MCF 10A (cell line): ENCODE measurements at regions not wholly inside any gene's neighbourhood (a gene's known extent, or its start where the extent isn't known, plus 50 kb on each side); places are given as distances from the start of the nearest gene placed in this dataset.

ENCODE experiments used
- BruUV-seq: library from RNA; stranded (reverse); fragments of 400-500 nt; replicated peaks from 2 replicates; lab custom pipeline; 2021; lab: Mats Ljungman, UMichigan
- CTCF ChIA-PET: fragments of 300-600 bp; sonication (Branson Sonifier 250); formaldehyde crosslinking; extraction: SDS; loops from one replicate; lab custom pipeline; 2021; ENCODE audit warnings: antibody characterized with exemption, inconsistent platforms; lab: Yijun Ruan, JAX
- POLR2A ChIA-PET: fragments of 300-600, 350-650 bp; sonication (Branson Sonifier 250); formaldehyde crosslinking; extraction: SDS; loops from one replicate; lab custom pipeline; 2020; ENCODE audit warnings: antibody characterized with exemption, inconsistent platforms; lab: Yijun Ruan, JAX
- DNase-seq: peaks from one replicate; pipeline ENCODE4 v3.0.0-alpha.2; 2018; ENCODE audit not compliant: unreplicated experiment
- H3K27ac Mint-ChIP-seq: one replicate; pipeline ENCODE4 v1.8.0; 2022; ENCODE audit warnings: mild to moderate bottlenecking, low read depth, mixed read lengths; ENCODE audit not compliant: unreplicated experiment
- H3K27me3 Mint-ChIP-seq: one replicate; pipeline ENCODE4 v1.8.0; 2022; ENCODE audit warnings: mixed read lengths; ENCODE audit not compliant: insufficient read depth, unreplicated experiment
- H3K36me3 Mint-ChIP-seq: one replicate; pipeline ENCODE4 v1.8.0; 2022; ENCODE audit warnings: mild to moderate bottlenecking, moderate library complexity, mixed read lengths; ENCODE audit not compliant: insufficient read depth, unreplicated experiment
- H3K4me1 Mint-ChIP-seq: one replicate; pipeline ENCODE4 v1.8.0; 2022; ENCODE audit warnings: mixed read lengths; ENCODE audit not compliant: insufficient read depth, unreplicated experiment
- H3K4me3 Mint-ChIP-seq: one replicate; pipeline ENCODE4 v1.8.0; 2022; ENCODE audit warnings: mild to moderate bottlenecking, moderate library complexity, mixed read lengths; ENCODE audit not compliant: unreplicated experiment
- H3K9me3 Mint-ChIP-seq: one replicate; pipeline ENCODE4 v1.8.0; 2022; ENCODE audit warnings: mixed read lengths; ENCODE audit not compliant: unreplicated experiment
- intact Hi-C: fragments of 100-400 bp; cut with micrococcal nuclease; formaldehyde crosslinking; loops from 2 replicates; pipeline ENCODE4 v1.14.1; 2022
- TF ChIP-seq, protein P1 (sequence below): fragments of 200-600 bp; IDR thresholded peaks from one replicate; pipeline ENCODE4 v1.8.0; 2022; ENCODE audit warnings: antibody characterized with exemption, mild to moderate bottlenecking; ENCODE audit not compliant: unreplicated experiment

- ChIA-PET POLR2A (no interaction called here), CTCF (interaction anchor here (0.5 to 6.7 kb wide), 6 partner anchors 9 to 192 kb away, joined by 3 to 56 read pairs (median 4); no protein-coding TSS in a partner anchor)
- H3K27me3 Mint-ChIP-seq = no peaks in the 10 kb centered on the region
- intact Hi-C loops = loop anchor here (10.0 kb wide), 1 partner anchor 101 kb away; no protein-coding TSS in a partner anchor
- H3K4me3 Mint-ChIP-seq = no peak overlapping the region
- no peak for DNase-seq
- H3K9me3 Mint-ChIP-seq = no peaks in the 10 kb centered on the region
- BruUV-seq = no TSS peak
- TF ChIP-seq, protein P1, sequence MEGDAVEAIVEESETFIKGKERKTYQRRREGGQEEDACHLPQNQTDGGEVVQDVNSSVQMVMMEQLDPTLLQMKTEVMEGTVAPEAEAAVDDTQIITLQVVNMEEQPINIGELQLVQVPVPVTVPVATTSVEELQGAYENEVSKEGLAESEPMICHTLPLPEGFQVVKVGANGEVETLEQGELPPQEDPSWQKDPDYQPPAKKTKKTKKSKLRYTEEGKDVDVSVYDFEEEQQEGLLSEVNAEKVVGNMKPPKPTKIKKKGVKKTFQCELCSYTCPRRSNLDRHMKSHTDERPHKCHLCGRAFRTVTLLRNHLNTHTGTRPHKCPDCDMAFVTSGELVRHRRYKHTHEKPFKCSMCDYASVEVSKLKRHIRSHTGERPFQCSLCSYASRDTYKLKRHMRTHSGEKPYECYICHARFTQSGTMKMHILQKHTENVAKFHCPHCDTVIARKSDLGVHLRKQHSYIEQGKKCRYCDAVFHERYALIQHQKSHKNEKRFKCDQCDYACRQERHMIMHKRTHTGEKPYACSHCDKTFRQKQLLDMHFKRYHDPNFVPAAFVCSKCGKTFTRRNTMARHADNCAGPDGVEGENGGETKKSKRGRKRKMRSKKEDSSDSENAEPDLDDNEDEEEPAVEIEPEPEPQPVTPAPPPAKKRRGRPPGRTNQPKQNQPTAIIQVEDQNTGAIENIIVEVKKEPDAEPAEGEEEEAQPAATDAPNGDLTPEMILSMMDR = no peak
- H3K36me3 Mint-ChIP-seq = no peaks in the 10 kb centered on the region
- no peak overlapping the region for H3K27ac Mint-ChIP-seq
- H3K4me1 Mint-ChIP-seq = peaks cover 12% of the 10 kb centered on the region
Measured at GRCh38 chr7:26495569-26495968, 203.9 kb downstream of the SNX10 start.

GRCh38 chr7:26497801-26498596 is 206.3 kb downstream of the SNX10 start:
- CTCF ChIA-PET = interaction anchor here (0.7 to 1.9 kb wide), 5 partner anchors 48 to 602 kb away, joined by 3 to 18 read pairs (median 3); no protein-coding TSS in a partner anchor
- POLR2A ChIA-PET = interaction anchor here (0.6 kb wide), 1 partner anchor 178 kb away, joined by 3 read pairs; no protein-coding TSS in a partner anchor

DNA sequence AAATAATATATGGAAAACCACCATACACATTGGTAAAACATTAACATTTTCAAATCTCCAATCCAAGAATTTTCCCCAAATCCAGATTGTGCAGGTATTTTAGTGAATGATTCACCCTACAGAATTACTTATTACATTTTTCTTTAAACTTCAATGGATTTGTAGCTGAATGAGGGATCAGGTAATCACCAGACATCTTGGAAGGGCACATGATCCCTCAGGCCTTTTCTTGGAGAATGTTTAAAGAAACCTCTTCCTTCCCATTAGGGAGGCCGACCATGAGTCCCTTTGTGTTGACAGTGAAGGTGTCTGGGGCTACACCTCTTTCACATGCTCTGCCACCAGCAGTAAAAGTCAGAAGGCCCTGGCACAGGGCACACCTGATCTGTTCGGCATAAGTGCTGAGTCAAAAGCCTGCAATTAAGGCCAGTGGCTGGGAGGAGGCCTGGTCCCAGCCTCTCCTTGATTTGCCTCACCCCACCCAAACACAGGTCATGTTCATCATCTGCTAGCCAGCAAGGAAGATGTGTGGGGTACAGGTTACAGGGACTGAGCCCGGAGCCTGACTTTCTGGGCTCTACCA is 207.7 kb downstream of the SNX10 start:
- Mint-ChIP-seq H3K27ac (no peak overlapping the region), H3K4me1 (no peaks in the 10 kb centered on the region), H3K36me3 (no peaks in the 10 kb centered on the region), H3K4me3 (no peak overlapping the region), H3K27me3 (no peaks in the 10 kb centered on the region), H3K9me3 (no peaks in the 10 kb centered on the region)
- TF ChIP-seq, protein P1 = no peak
- ChIA-PET CTCF (interaction anchor here (0.6 to 1.5 kb wide), 3 partner anchors 120 to 130 kb away, joined by 3 to 18 read pairs (median 5); no protein-coding TSS in a partner anchor), POLR2A (no interaction called here)
- no peak for DNase-seq
- no TSS peak for BruUV-seq
- intact Hi-C loops = loop anchor here (10.0 kb wide), 1 partner anchor 105 kb away; no protein-coding TSS in a partner anchor

More at GRCh38 chr7:26497801-26498596, 206.3 kb downstream of the SNX10 start:
- TF ChIP-seq, protein P1 = no peak
- no peak for DNase-seq
- Mint-ChIP-seq H3K4me3 (no peak overlapping the region), H3K4me1 (no peaks in the 10 kb centered on the region), H3K36me3 (no peaks in the 10 kb centered on the region), H3K27ac (no peak overlapping the region), H3K27me3 (no peaks in the 10 kb centered on the region), H3K9me3 (no peaks in the 10 kb centered on the region)
- intact Hi-C loops = loop anchor here (10.0 kb wide), 1 partner anchor 103 kb away; no protein-coding TSS in a partner anchor
- no TSS peak for BruUV-seq
